ENCODE measurements at regions not wholly inside any gene's neighbourhood (a gene's known extent, or its start where the extent isn't known, plus 50 kb on each side); places are given as distances from the start of the nearest gene placed in this dataset.

DNA sequence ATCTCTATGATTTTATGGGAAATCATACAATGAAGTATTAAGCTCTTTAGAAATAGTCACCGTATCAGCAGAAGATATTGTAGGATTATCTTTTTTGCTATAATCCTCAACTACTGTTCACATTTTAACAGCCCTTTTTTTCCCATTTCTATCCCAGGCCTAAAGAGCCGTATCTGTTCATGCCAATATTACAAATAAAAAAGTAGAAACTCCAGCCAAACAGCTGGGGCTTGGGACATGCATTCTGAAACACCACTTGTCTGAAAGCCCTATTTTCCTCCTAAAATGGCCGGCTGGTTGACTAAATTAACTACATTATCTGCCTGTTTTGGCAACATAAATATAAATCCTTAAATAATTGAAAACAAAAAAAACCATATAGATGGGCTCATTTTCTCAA is 477.8 kb downstream of the CDH2 start:
- FAIRE-seq, result no peak
- DNase-seq (ENCODE audit: low spot score), result no peak

GRCh38 chr18:27696148-27696547 is 480.8 kb downstream of the CDH2 start:
- no peak for DNase-seq (ENCODE audit: low spot score)
- FAIRE-seq, result no peak

DNA sequence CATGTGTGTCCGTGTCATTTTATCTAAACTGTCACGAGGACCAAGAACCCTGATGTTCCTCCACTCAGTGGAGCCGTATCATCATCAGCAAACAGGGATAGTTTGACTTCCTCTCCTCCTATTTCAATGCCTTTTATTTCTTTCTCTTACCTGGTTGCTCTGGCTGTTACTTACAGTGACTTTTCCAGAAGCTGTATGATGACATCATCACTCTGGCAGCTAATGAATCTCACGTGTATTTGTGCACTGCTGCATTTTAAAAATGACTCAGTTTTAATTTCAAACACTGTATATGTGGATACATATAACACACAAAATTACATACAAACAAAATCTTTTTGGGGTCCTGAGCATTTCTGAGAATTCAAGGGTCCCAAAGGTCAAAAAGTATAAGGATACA is 481.4 kb downstream of the CDH2 start:
- no peak for FAIRE-seq

GRCh38 chr18:27695052-27695451 is 481.9 kb downstream of the CDH2 start:
- DNase-seq (ENCODE audit: low spot score) (no peak), FAIRE-seq (no peak)

More for the DNA sequence above, 481.4 kb downstream of the CDH2 start:
- DNase-seq (ENCODE audit: low spot score), result no peak

- FAIRE-seq (no peak), DNase-seq (ENCODE audit: low spot score) (no peak)
Observed at GRCh38 chr18:27688581-27688980, 488.3 kb downstream of the CDH2 start.

GRCh38 chr18:27687351-27687979 is 489.5 kb downstream of the CDH2 start:
- FAIRE-seq (no peak), DNase-seq (ENCODE audit: low spot score) (no peak)

- DNase-seq (ENCODE audit: low spot score) (no peak), FAIRE-seq (no peak)
Observed at GRCh38 chr18:27685807-27686412, 491.0 kb downstream of the CDH2 start.

DNA sequence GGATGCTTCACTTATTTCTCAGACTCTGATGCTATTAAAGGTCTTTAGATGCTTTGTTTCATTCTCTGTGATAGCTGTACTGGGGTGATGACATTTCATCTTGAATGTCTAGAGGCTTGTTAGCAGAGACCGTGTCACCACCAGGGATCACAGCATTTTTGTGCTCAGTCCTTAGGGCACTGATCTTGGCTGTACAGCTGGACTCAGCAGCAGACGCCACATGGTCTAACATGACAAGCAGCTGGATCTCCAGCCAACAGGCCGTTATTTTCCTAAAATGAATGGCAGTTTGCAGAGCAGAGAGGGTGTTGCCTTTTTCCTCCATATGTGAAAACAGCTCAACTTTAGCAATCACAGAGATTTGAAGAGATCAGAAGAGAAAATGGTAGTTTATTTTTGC is 491.8 kb downstream of the CDH2 start:
- DNase-seq (ENCODE audit: low spot score), result no peak

DNA sequence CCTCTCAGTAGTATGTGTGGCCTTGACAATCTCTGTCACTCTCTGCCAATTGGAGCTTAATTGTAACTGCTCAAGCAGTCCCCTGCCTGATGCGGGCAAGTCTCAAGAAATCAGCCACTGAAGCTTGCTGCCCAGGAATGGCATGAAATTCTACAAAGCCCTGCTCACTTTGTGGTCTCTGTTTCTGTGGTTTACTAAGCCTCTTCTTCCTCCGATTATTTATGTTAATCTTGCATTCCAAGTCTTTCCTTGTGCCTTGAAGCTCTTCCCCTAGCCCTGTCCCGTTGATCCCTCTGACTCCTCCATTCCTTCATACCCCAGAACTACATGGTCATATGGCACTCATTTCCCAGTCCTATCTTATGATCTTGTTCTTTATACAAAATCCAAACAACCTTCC is 489.3 kb upstream of the CHST9 start:
- no peak for FAIRE-seq
- no peak for DNase-seq (ENCODE audit: low spot score)

More for the DNA sequence above, 491.8 kb downstream of the CDH2 start:
- FAIRE-seq, result no peak

DNA sequence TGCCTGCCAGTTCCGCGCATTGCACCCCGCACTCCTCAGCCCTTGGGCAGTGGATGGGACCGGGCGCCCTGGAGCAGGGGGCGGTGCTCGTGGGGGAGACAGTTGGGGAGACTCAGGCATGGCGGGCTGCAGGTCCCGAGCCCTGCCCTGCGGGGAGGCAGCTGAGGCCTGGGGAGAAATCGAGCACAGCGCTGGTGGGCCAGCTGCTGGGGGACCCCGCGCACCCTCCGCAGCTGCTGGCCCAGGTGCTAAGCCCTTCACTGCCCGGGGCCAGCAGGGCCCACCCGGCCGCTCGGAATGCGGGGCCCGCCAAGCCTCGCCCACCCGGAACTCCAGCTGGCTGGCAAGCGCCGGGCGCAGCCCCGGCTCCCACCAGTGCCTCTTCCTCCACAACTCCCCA is 488.8 kb upstream of the CHST9 start:
- no peak for DNase-seq (ENCODE audit: low spot score)
- FAIRE-seq, result no peak

DNA sequence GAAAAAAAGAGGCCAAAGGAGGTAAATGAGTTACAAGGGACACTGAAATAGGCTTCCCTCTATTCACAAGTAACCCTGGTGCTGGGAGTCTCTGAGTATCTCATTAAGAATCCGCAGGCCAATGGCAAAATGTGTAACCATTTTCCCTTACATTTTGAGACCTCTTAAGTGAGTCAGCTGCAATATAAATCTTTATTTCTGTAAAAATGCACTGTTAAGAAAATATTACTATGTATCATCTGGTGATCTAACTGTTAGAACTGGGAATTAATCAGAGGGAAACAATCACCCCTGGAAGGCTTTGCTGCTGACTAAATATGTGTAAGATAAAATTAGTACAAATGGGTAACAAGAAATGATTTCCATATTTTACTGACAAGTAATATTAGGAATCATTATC is 483.1 kb upstream of the CHST9 start:
- FAIRE-seq (no peak), DNase-seq (ENCODE audit: low spot score) (no peak)

DNA sequence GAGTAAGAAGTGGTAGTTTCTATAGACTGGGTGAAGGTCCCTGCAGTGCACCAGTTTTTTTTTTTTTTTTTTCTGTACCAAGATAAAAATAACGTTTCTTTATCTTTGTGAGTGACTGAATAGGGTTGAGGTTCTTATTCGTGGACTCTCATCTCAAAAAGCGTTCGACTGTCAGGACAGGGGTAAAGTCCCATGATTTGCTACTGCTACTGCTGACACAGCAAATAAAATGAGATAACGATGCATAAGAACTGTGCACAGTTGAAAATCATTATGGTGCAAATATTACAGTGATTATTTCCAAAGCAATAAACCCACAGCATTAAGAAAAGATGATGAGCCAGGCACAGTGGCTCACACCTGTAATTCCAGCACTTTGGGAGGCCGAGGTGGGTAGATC is 482.0 kb upstream of the CHST9 start:
- FAIRE-seq (no peak), DNase-seq (ENCODE audit: low spot score) (no peak)

GRCh38 chr18:27666016-27666415 is 480.9 kb upstream of the CHST9 start:
- DNase-seq (ENCODE audit: low spot score) (no peak), FAIRE-seq (no peak)

DNA sequence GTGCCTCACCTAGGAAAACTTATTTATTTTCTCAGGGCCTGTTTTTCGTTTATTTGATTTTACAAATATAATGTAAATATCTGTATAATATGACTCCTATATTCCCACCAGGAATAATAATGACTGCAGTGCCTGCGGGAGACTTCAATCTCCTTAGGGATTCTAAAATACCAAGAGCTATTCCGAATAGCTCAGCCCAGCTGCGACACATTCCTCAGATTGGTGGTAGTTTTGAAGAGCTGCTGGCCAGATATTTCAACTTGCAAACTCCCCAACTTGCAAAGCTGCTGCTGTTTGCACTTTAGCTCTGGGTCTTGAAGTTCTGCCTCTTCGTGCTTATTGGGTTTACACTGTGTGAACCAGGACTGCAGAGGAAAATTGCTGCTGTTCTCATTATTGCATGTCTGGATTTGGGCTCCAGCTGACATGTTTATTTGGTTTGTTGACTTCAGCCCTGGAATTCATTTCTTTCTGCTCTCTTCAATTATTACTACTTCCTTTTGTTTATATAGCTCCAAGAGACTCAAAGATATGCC is 480.2 kb upstream of the CHST9 start:
- DNase-seq (ENCODE audit: low spot score), result no peak
- no peak for FAIRE-seq

DNA sequence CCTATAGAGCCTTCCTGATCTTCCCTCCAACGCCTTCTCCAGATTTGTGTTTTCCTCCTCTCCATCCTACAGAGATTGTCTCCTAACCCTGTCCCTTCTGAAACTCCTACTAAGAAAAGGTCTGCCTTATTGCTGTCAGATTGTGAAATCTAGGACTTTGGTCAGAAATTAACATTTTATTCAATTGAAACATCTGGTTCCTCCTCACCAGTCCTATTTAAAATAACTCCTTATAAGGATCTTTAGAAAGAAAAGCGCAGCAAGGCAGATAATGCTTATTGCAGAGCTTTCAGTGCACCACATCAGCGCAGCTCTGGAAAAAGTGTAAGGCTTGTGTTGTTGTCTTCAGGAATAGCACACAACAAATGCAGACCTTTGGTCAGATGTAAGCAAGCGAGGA is 477.8 kb upstream of the CHST9 start:
- FAIRE-seq (no peak), DNase-seq (ENCODE audit: low spot score) (no peak)

GRCh38 chr18:27662537-27662936 is 477.4 kb upstream of the CHST9 start:
- FAIRE-seq, result no peak

DNA sequence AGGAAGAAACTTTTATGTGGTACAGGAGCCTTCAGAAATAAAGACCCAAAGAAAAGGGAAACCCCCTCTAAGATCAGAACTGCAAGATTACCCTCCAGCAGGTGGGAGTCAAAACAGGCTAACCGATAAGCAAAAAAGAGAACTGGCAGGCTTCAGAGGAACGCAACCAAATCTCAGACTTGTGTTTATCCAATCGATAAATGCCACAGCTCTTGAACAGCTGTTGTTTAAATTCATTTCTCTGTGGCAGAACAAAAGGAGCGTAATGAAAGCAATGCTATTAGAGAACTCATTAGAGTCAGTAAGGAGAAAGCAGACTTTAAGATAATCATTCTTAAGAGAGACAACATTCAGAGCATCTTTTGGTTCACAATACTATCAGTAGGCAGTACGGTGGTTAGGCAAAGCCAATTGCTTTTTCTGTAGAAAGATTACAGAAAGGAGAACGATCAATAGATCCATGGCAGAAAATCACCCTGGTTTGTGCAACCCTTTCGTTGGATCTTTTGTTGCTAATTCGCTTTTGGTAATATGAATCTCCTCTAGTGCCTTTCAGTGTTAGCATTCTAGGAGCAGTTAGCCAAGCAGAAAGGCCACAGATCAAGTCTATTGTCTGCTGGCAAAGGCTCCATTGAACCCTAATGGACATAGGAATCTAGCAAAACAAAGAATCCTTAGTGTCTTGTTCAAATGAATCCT is 476.4 kb upstream of the CHST9 start:
- FAIRE-seq (no peak), DNase-seq (ENCODE audit: low spot score) (no peak)

More at GRCh38 chr18:27662537-27662936, 477.4 kb upstream of the CHST9 start:
- DNase-seq (ENCODE audit: low spot score), result no peak

DNA sequence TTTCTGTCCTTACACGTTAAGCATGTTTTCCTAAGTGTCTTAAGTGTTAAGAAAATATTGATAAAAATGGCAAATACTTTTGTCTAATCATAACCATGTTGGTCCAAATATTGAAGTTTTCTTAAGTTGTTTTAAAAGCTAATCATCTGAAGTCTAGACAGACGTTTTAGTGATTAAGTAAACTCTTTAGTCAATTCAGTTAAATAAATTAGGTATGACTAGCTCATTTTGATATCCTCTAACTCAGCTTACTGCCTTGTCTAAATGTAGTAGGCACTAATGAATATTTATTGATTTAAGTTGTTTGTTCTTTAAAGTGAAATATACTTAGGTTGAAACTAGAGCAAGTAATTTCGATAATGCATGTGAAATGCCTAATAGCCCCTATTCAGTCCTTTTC is 471.8 kb upstream of the CHST9 start:
- DNase-seq (ENCODE audit: low spot score), result no peak
- no peak for FAIRE-seq

DNA sequence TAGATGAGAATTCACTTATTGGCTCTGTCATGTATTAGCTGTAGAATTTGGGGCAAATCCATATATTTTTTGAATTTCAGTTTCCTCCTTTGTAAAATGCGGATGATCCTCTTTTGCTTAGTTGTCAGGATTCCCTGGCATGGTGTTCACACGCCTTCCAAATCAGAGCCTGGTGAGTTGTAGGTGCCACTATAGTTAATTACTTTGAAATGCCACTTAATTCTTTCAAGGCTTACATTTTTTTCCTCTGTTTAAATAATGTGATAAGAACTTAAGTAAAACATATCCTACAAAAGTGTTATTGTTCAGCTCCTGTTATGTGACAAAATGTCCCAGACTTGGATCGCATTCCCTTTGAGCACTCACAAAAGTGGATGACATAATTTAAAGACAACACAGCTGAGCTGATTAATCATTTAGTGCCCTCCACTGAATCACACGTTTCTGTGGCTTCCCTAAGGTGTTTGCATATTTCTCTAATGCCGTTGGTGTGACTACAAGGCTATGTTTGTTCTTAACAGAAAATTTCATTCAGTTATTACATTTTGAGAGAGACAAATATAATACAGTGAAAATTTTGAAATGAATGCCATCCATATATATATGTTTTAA is 471.2 kb upstream of the CHST9 start:
- no peak for FAIRE-seq
- peak; percentile 9 for DNase-seq (ENCODE audit: low spot score)

DNA sequence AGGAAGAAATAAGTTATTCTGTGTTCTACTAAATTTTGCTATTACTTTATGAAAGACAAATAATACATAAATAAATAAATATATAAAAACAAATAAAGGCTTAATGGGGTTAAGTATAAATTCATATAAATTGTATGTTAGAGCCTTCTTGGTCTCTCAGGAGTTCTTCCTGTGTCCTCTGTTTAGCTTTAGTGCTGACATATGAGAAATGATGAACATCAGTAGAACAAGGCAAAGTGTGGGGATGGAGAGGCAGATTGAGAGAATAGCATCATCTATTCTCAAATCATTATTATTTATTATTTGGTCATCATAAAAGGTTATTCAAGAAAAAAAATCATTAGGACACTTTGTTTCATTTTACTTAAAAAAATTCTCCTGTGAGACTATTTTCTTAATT is 468.1 kb upstream of the CHST9 start:
- DNase-seq (ENCODE audit: low spot score), result no peak
- no peak for FAIRE-seq

GRCh38 chr18:27652480-27653121 is 467.5 kb upstream of the CHST9 start:
- DNase-seq (ENCODE audit: low spot score), result no peak
- FAIRE-seq, result no peak

DNA sequence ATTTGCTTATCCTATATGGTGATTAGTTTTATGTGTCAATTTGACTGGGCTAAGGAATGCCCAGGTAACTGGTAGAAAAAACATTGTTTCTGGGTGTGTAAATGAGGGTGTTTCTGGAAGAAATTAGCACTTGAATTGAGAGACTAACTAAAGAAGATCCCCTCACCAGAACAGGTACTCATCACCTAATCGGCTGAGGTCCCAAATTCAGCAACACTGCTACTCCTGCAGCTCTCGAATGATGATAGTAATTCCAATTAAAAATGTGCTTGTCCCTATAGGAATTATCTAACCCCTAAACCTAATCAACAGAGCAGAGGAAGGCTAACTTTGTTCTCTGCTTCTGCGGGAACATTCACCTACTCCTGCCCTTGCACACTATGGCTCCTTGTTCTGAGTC is 464.5 kb upstream of the CHST9 start:
- FAIRE-seq (no peak), DNase-seq (ENCODE audit: low spot score) (no peak)
